GM19324 (cell line): ENCODE measurements at regions not wholly inside any gene's neighbourhood (a gene's known extent, or its start where the extent isn't known, plus 50 kb on each side); places are given as distances from the start of the nearest gene placed in this dataset.
"Not testable (repeated sequence)": the region's sequence is repeated elsewhere in the genome, so short reads cannot be mapped to it uniquely, and the experiment has no call there.

Experiments
- ATAC-seq: cut with Tn5 transposase; IDR thresholded peaks from one replicate; pipeline ENCODE4 v1.9.1; 2021; ENCODE audit warnings: mild to moderate bottlenecking, moderate library complexity; ENCODE audit not compliant: unreplicated experiment, low FRiP score

GRCh38 chr9:29150606-29151005 lies 1577.3 kb upstream of the C9orf72 start:
- no peak for ATAC-seq

DNA sequence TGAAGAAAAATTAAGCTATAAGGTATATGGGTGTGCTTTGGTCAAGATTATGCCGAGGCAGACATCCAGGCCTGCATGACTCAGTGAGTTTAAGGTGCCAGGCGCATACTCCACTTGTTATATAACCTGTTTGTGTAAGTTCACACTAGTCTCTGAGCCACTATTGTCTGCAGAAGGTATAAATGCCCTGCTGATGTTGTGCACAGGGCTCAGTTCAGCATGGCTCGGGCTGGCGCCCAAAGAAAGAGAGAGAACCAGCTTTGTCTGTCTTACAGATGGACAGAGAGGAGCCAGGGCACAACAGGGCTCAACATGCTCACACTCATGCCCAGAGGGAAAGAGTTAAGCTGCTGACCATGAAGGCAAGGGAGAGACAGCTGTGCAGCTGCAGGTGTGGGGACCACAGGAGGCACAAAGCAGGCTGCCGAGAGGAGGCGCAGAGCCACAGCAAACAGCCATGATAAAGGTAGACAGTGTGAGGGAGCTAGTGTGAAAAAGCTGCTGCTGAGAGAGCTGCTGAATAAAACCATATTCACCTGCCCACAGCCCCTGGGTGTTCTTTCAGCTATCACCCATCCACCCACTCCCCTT lies 1587.6 kb upstream of the C9orf72 start:
- ATAC-seq = no peak

GRCh38 chr9:29174136-29174535 lies 1600.9 kb upstream of the C9orf72 start:
- no peak for ATAC-seq

DNA sequence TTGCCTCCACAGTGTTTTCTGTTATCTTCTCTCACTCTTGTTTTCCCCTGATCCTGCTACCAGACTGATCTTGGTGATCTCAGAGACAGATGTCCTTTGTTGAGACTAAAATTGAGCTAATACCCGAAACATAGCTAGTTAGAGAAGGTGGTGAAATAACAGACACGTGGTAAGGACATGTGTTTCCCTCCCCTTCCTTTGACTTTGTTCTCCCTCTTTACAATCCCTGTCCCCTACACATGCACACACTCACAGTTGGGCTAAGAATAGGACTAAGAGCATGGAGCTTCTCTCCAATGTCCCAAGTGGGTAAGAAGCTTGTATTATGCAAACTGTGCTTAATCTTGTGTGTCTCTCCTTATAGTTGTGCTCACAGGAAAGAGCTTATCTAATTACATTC lies 1603.0 kb upstream of the C9orf72 start:
- no peak for ATAC-seq

- ATAC-seq = no peak
Observed at GRCh38 chr9:29176786-29177185, 1603.5 kb upstream of the C9orf72 start.

GRCh38 chr9:29183971-29184370 lies 1610.7 kb upstream of the C9orf72 start:
- ATAC-seq = no peak

- not testable (repeated sequence) for ATAC-seq
Observed at GRCh38 chr9:29188771-29189170, 1615.5 kb upstream of the C9orf72 start.

DNA sequence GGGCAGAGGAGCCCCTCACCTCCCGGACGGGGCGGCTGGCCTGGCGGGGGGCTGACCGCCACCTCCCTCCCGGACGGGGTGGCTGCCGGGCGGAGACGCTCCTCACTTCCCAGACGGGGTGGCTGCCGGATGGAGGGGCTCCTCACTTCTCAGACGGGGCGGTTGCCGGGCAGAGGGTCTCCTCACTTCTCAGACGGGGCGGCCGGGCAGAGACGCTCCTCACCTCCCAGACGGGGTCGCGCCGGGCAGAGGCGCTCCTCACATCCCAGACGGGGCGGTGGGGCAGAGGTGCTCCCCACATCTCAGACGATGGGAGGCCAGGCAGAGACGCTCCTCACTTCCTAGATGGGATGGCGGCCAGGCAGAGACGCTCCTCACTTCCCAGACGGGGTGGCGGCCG lies 1615.9 kb upstream of the C9orf72 start:
- ATAC-seq = not testable (repeated sequence)

- no peak for ATAC-seq
Observed at GRCh38 chr9:29198861-29199260, 1625.6 kb upstream of the C9orf72 start.

DNA sequence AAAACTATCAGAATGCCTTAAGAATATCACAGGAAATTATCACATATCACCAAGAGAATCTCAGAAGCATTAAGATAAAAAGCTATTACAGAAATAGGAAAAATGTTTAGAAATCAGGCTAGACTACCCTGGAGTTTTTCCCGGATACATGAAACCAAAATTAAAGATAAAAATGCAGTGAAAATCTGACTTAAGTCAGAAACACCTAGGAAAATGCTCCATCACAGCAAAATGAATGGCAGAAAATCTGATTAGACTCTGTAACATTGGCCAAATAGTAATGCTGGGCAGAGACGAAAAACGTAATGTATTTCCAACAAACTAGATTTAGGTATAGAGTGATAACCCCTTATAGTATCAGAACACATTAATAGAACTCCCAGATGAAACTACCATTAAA lies 1626.7 kb upstream of the C9orf72 start:
- no peak for ATAC-seq

GRCh38 chr9:29200650-29201049 lies 1627.4 kb upstream of the C9orf72 start:
- no peak for ATAC-seq

DNA sequence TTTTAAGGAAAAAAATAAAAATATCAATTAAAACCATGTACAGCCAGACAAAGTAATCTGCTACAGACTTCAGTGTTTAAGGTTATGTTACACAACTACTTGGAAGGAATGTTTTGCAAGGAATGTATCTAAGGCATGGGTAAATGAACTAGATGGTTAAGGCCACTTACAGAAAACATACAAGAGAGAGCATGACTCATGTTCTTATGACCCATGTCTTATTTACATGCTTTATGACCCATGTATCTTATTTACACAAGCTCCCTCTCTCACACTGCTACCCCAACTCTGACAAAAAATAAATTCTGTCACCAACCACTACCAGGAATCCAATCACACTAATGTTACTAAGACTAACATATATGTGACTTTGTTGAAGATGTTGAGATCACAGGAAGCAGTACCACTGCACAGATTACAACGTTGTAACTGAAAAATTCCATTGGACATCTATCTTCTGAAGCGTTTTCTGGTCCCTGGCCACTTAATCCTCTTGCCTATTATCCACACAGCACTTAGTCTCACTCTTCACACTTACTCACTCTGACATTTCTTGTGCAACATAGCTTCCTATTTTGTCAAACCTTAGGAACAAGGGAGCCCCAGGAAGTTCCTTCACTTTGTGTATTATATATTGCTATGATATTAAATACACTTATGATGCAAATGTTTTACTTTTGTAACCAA lies 1630.1 kb upstream of the C9orf72 start:
- no peak for ATAC-seq

DNA sequence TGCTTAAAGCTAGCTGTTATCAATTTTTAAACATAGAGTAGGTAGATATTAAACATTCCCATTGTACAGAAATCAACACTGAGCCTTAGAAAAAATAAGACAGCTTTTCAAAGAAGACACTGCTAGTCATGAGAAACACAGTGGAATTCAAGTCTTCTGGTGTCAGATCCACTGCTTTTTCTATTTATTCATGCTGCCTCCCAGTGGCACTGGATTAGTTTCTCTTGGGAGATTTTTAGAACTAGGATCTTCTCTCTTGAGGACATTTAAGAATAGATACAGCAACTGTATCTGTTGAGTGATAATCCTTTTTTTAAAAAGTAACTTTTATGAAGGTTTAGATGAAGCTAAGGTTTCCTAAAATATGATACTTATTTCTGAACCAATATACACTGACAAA lies 1635.4 kb upstream of the C9orf72 start:
- ATAC-seq = no peak

- ATAC-seq = no peak
Observed at GRCh38 chr9:29209748-29210291, 1636.5 kb upstream of the C9orf72 start.

GRCh38 chr9:29211003-29211579 lies 1637.8 kb upstream of the C9orf72 start:
- ATAC-seq = no peak

- peak; percentile 88 for ATAC-seq
Observed at GRCh38 chr9:29211580-29212396, 1638.5 kb upstream of the C9orf72 start.

DNA sequence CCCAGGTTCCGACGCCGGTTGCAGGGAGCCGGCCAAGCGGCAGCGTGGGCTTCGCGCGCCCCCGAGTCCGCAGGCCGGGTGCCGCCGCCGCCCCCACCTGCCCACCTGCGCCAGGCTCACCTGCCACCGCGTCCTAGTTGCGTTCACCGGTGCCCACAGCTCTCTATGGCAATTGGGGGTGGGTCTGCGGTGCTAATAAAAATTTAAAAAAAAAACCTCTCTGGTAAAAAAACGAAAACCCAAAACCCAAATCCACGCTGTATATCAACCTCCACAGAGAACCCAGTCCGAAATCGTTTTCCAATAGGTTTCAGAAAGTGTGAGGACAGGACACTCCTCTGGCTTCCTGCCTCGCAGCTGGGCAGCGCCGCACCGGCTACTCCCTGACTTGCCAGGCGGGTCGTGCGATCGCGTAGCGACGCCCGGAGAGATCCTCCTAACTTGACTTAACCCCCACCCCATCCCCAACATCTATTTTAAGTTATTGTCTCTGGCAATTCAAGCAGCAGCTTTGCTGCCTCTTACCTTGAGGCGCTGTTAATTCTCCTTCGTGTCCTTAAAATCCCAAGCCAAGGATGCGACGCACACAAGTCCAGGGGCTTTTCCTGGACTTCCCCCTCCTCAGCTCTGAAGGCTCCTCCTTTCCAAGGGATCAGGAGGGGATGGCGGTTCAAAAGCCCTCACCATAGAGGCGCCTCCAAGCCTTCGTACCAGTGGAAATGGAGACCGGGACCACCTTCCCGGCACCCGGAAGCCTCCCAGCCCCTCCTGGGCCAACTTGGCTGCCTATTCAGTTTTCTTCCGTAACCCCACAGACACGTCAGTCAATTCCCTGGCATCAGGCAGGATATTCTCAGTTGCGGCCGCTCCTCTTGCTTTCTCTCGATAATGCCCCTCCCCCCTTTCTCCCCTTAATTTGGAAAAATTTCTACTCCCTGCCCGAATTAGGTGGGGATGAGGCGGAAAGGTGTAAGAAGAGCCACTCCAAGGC lies 1639.4 kb upstream of the C9orf72 start:
- ATAC-seq = no peak

DNA sequence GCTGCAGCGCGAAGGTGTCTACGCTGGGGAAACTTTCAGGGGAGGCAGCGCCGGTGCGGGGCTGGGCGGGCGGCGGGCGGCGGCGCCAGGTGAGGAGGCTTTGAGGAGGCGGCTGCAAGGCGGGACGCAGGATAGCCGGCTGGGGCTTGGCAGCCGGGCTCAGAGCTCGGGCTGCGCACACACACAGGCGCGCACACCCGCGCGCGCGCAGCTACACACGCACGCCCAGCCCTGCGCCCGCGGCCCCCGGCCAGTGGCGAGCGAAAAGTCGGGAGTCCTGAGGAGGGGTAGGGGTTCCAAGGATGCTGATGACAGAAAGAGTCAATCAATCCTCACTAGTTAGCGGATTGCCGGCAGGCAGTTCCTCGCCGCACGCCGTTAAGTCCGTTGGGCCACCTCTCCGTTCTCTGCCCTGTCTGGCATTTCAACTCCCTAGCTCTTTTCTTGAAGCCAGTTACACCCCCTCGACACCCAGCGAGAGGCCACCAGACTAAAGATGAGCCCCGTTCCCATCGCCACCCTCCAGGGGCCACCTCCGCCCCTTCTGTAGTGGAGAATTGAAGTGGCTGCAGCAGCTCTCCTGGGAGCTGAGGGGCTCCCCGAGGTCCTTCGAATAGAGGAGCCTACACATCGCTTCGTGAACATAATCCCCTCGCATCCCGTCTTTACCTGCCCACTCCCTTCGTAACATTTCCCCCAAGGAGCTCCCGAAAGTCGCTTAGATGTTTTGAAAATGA lies 1640.3 kb upstream of the C9orf72 start, which contains the start of gene LINGO2:
TSS of gene LINGO2 (minus strand) at position 185 of the 737 bp plus-strand sequence.
- no peak for ATAC-seq

DNA sequence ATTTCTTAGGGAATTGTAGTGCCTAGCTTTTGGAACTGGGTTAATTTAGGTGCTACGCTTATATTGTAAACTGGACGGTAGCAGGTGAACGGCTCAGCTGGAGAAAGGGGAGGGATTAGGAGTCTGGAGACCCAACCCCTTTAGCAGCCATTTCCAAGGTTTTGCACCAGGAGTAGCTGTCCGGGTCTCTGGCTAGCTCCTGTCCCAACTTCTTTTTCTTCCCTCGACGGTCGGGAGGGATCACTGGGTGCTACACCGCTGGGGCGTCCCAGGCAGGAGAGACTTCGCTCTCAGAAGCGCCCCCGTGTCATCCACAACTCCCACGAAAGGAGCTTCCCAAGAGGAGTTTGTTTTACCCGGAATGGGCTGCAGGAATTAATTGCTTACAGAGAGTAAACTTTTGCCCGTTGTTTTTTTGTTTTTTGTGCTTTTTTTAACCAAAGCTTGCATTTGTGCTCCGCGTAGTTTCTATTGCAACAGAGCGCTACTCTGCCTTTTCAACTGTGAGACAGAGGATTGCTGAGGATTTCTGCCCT lies 1640.9 kb upstream of the C9orf72 start:
- no peak for ATAC-seq
